ELR (cell line): ENCODE measurements at regions not wholly inside any gene's neighbourhood (a gene's known extent, or its start where the extent isn't known, plus 50 kb on each side); places are given as distances from the start of the nearest gene placed in this dataset.
A peak's percentile ranks its signal among the peaks of the same experiment; 100 is the strongest.
"Not testable (repeated sequence)": the region's sequence is repeated elsewhere in the genome, so short reads cannot be mapped to it uniquely, and the experiment has no call there.

ENCODE experiments used
- DNase-seq: peaks from one replicate; pipeline ENCODE4 v3.0.0-alpha.2; 2015; ENCODE audit warnings: low read depth

- not testable (repeated sequence) for DNase-seq
These were observed 180.1 kb downstream of the PLPPR4 start for GRCh38 chr1:99444211-99444927.

GRCh38 chr1:99445071-99445470 lies 180.8 kb downstream of the PLPPR4 start:
- DNase-seq = no peak

GRCh38 chr1:99445486-99445885 lies 181.2 kb downstream of the PLPPR4 start:
- DNase-seq = no peak

GRCh38 chr1:99447721-99448120 lies 183.4 kb downstream of the PLPPR4 start:
- DNase-seq = no peak

GRCh38 chr1:99455760-99456159 lies 190.2 kb upstream of the PALMD start:
- no peak for DNase-seq

GRCh38 chr1:99456536-99456935 lies 189.4 kb upstream of the PALMD start:
- peak; percentile 57 for DNase-seq

GRCh38 chr1:99457381-99458165 lies 188.3 kb upstream of the PALMD start:
- peak; percentile 96 for DNase-seq

GRCh38 chr1:99461499-99461898 lies 184.4 kb upstream of the PALMD start:
- DNase-seq = no peak

GRCh38 chr1:99464738-99465137 lies 181.2 kb upstream of the PALMD start:
- DNase-seq = no peak

GRCh38 chr1:99465176-99465900 lies 180.6 kb upstream of the PALMD start:
- peak; percentile 84 for DNase-seq

- DNase-seq = no peak
These were observed 178.3 kb upstream of the PALMD start for GRCh38 chr1:99467645-99468044.

GRCh38 chr1:99469550-99469971 lies 176.4 kb upstream of the PALMD start:
- no peak for DNase-seq

- no peak for DNase-seq
These were observed 173.0 kb upstream of the PALMD start for GRCh38 chr1:99472893-99473292.

- no peak for DNase-seq
These were observed 171.5 kb upstream of the PALMD start for GRCh38 chr1:99474350-99474893.

- no peak for DNase-seq
These were observed 169.9 kb upstream of the PALMD start for GRCh38 chr1:99476058-99476457.

- DNase-seq = peak; percentile 79
These were observed 164.4 kb upstream of the PALMD start for GRCh38 chr1:99481391-99481996.

GRCh38 chr1:99482286-99482685 lies 163.6 kb upstream of the PALMD start:
- no peak for DNase-seq

- DNase-seq = no peak
These were observed 163.2 kb upstream of the PALMD start for GRCh38 chr1:99482750-99483149.

GRCh38 chr1:99490031-99490430 lies 155.9 kb upstream of the PALMD start:
- no peak for DNase-seq

- DNase-seq = no peak
These were observed 149.8 kb upstream of the PALMD start for GRCh38 chr1:99496067-99496466.

GRCh38 chr1:99497690-99498089 lies 148.2 kb upstream of the PALMD start:
- no peak for DNase-seq

GRCh38 chr1:99500541-99500940 lies 145.4 kb upstream of the PALMD start:
- DNase-seq = no peak
